ENCODE measurements at regions not wholly inside any gene's neighbourhood (a gene's known extent, or its start where the extent isn't known, plus 50 kb on each side); places are given as distances from the start of the nearest gene placed in this dataset.

DNA sequence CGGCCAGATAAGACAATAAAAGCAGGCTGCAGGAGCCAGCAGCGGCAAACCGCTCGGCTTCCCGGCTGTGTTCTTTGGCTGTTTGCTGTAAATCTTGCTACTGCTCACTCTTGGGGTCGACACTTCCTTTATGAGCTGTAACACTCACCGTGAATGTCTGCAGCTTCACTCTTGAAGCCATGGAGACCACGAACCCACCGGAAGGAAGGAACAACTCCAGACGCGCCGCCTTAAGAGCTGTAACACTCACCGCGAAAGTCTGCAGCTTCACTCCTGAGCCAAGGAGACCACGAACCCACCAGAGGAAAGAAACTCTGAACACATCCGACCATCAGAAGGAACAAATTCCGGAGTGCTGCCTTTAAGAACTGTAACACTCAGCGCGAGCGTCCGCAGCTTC, 451.7 kb downstream of the AGTPBP1 start:
- POLR2A ChIA-PET: no interaction called here

DNA sequence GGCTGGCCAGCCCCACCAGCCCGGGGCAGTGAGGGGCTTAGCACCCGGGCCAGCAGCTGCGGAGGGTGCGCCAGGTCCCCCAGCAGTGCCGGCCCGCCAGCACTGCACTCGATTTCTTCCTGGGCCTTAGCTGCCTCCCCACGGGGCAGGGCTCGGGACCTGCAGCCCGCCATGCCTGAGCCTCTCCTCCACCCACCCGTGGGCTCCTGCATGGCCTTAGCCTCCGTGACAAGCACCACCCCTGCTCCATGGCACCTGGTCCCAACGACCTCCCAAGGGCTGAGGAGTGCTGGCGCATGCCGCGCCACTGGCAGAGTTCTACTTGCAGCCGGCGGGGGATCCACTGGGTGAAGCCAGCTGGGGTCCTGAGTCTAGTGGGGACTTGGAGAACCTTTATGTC, 452.6 kb downstream of the AGTPBP1 start:
- CTCF ChIA-PET: no interaction called here
- TF ChIP-seq, protein P1, sequence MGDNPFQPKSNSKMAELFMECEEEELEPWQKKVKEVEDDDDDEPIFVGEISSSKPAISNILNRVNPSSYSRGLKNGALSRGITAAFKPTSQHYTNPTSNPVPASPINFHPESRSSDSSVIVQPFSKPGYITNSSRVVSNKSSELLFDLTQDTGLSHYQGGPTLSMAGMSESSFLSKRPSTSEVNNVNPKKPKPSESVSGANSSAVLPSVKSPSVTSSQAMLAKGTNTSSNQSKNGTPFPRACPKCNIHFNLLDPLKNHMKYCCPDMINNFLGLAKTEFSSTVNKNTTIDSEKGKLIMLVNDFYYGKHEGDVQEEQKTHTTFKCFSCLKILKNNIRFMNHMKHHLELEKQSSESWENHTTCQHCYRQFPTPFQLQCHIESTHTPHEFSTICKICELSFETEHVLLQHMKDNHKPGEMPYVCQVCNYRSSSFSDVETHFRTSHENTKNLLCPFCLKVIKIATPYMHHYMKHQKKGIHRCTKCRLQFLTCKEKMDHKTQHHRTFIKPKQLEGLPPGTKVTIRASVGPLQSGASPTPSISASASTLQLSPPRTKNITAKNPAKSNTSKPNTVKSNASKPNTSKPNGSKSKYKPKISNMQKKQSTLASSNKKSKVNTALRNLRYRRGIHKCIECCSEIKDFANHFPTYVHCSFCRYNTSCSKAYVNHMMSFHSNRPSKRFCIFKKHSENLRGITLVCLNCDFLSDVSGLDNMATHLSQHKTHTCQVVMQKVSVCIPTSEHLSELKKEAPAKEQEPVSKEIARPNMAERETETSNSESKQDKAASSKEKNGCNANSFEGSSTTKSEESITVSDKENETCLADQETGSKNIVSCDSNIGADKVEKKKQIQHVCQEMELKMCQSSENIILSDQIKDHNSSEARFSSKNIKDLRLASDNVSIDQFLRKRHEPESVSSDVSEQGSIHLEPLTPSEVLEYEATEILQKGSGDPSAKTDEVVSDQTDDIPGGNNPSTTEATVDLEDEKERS (tag by site-specific recombination; IDR thresholded peaks at IDR 0.05): no peak
- TF ChIP-seq, protein P2, sequence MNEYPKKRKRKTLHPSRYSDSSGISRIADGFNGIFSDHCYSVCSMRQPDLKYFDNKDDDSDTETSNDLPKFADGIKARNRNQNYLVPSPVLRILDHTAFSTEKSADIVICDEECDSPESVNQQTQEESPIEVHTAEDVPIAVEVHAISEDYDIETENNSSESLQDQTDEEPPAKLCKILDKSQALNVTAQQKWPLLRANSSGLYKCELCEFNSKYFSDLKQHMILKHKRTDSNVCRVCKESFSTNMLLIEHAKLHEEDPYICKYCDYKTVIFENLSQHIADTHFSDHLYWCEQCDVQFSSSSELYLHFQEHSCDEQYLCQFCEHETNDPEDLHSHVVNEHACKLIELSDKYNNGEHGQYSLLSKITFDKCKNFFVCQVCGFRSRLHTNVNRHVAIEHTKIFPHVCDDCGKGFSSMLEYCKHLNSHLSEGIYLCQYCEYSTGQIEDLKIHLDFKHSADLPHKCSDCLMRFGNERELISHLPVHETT (tag by site-specific recombination; IDR thresholded peaks at IDR 0.05): no peak
- TF ChIP-seq ZNF624 (tag by site-specific recombination; IDR thresholded peaks at IDR 0.05): no peak
- no peak for TF ChIP-seq ZNF626 (tag by site-specific recombination; IDR thresholded peaks at IDR 0.05)
- no peak for TF ChIP-seq OSR2 (tag by site-specific recombination; IDR thresholded peaks at IDR 0.05)
- no peak for TF ChIP-seq SETDB1 (IDR thresholded peaks at IDR 0.05; ENCODE audit: insufficient read length, low read length)
- no peak for TF ChIP-seq ZNF600 (tag by site-specific recombination; IDR thresholded peaks at IDR 0.05)
- no peak for TF ChIP-seq ZNF341 (tag by site-specific recombination; IDR thresholded peaks at IDR 0.05; ENCODE audit: low read depth)
- no peak for TF ChIP-seq ZNF239 (tag by site-specific recombination; IDR thresholded peaks at IDR 0.05)
- no peak for TF ChIP-seq ZNF529 (tag by site-specific recombination; IDR thresholded peaks at IDR 0.05; ENCODE audit: insufficient replicate concordance)
- TF ChIP-seq, protein P3, sequence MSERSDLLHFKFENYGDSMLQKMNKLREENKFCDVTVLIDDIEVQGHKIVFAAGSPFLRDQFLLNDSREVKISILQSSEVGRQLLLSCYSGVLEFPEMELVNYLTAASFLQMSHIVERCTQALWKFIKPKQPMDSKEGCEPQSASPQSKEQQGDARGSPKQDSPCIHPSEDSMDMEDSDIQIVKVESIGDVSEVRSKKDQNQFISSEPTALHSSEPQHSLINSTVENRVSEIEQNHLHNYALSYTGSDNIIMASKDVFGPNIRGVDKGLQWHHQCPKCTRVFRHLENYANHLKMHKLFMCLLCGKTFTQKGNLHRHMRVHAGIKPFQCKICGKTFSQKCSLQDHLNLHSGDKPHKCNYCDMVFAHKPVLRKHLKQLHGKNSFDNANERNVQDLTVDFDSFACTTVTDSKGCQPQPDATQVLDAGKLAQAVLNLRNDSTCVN (tag by site-specific recombination; optimal IDR thresholded peaks at IDR 0.05): no peak
- no peak for TF ChIP-seq BCL11A (tag by site-specific recombination; IDR thresholded peaks at IDR 0.05; ENCODE audit: low read depth)

More for the DNA sequence above, 451.7 kb downstream of the AGTPBP1 start:
- no peaks in the 10 kb centered on the region for H3K4me1 ChIP-seq (ENCODE audit: control insufficient read depth, insufficient read depth, low read length)
- H3K4me3 ChIP-seq (ENCODE audit: low read depth, low read length): no peak overlapping the region
- H3K36me3 ChIP-seq (ENCODE audit: control insufficient read depth in 2 of 2, insufficient read depth in 1 of 2, low read length in 2 of 2): no peaks in the 10 kb centered on the region
- CTCF ChIA-PET: no interaction called here
- H3K9me3 ChIP-seq (ENCODE audit: control insufficient read depth, insufficient read depth, low read depth, low read length): no peaks in the 10 kb centered on the region
- no peak overlapping the region for H3K27ac ChIP-seq (ENCODE audit: extremely low read depth, low read depth, low read length)
- TF ChIP-seq, protein P4, sequence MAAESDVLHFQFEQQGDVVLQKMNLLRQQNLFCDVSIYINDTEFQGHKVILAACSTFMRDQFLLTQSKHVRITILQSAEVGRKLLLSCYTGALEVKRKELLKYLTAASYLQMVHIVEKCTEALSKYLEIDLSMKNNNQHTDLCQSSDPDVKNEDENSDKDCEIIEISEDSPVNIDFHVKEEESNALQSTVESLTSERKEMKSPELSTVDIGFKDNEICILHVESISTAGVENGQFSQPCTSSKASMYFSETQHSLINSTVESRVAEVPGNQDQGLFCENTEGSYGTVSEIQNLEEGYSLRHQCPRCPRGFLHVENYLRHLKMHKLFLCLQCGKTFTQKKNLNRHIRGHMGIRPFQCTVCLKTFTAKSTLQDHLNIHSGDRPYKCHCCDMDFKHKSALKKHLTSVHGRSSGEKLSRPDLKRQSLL (tag by site-specific recombination; IDR thresholded peaks at IDR 0.05): no peak
- no peak for TF ChIP-seq ZNF37A (tag by site-specific recombination; IDR thresholded peaks at IDR 0.05)
- TF ChIP-seq, protein P5, sequence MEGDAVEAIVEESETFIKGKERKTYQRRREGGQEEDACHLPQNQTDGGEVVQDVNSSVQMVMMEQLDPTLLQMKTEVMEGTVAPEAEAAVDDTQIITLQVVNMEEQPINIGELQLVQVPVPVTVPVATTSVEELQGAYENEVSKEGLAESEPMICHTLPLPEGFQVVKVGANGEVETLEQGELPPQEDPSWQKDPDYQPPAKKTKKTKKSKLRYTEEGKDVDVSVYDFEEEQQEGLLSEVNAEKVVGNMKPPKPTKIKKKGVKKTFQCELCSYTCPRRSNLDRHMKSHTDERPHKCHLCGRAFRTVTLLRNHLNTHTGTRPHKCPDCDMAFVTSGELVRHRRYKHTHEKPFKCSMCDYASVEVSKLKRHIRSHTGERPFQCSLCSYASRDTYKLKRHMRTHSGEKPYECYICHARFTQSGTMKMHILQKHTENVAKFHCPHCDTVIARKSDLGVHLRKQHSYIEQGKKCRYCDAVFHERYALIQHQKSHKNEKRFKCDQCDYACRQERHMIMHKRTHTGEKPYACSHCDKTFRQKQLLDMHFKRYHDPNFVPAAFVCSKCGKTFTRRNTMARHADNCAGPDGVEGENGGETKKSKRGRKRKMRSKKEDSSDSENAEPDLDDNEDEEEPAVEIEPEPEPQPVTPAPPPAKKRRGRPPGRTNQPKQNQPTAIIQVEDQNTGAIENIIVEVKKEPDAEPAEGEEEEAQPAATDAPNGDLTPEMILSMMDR (tag by site-specific recombination; IDR thresholded peaks at IDR 0.05): no peak
- no peak for TF ChIP-seq HOXA7 (CRISPR knock-in tag; IDR thresholded peaks at IDR 0.05; ENCODE audit: borderline replicate concordance)
- no peak for TF ChIP-seq ZNF239 (tag by site-specific recombination; IDR thresholded peaks at IDR 0.05)
- TF ChIP-seq GLI4 (tag by site-specific recombination; IDR thresholded peaks at IDR 0.05): no peak
- TF ChIP-seq, protein P6, sequence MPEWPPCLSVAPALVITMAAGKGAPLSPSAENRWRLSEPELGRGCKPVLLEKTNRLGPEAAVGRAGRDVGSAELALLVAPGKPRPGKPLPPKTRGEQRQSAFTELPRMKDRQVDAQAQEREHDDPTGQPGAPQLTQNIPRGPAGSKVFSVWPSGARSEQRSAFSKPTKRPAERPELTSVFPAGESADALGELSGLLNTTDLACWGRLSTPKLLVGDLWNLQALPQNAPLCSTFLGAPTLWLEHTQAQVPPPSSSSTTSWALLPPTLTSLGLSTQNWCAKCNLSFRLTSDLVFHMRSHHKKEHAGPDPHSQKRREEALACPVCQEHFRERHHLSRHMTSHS (tag by site-specific recombination; IDR thresholded peaks at IDR 0.05): no peak
- TF ChIP-seq ZNF19 (tag by site-specific recombination; IDR thresholded peaks at IDR 0.05; ENCODE audit: low read depth): no peak
- TF ChIP-seq ZNF16 (tag by site-specific recombination; IDR thresholded peaks at IDR 0.05; ENCODE audit: low read depth): no peak
- no peak for TF ChIP-seq ZNF10 (tag by site-specific recombination; IDR thresholded peaks at IDR 0.05)
- TF ChIP-seq OVOL3 (tag by site-specific recombination; IDR thresholded peaks at IDR 0.05): no peak
- no peak for TF ChIP-seq ZNF274 (IDR thresholded peaks at IDR 0.05; ENCODE audit: low read length)
- TF ChIP-seq ZNF274 (tag by site-specific recombination; IDR thresholded peaks at IDR 0.05; ENCODE audit: borderline replicate concordance): no peak
- no peak for TF ChIP-seq KLF8 (tag by site-specific recombination; IDR thresholded peaks at IDR 0.05)
- no peak for TF ChIP-seq ZBTB7A (tag by site-specific recombination; IDR thresholded peaks at IDR 0.05; ENCODE audit: low read depth)
- no peak for TF ChIP-seq ZNF24 (tag by site-specific recombination; IDR thresholded peaks at IDR 0.05)
- no peak for TF ChIP-seq ZNF510 (tag by site-specific recombination; IDR thresholded peaks at IDR 0.05; ENCODE audit: insufficient replicate concordance)

More for the DNA sequence above, 452.6 kb downstream of the AGTPBP1 start:
- no peak overlapping the region for H3K27ac ChIP-seq (ENCODE audit: extremely low read depth, low read depth, low read length)
- H3K36me3 ChIP-seq (ENCODE audit: control insufficient read depth in 2 of 2, insufficient read depth in 1 of 2, low read length in 2 of 2): no peaks in the 10 kb centered on the region
- POLR2A ChIA-PET: no interaction called here
- H3K4me3 ChIP-seq (ENCODE audit: low read depth, low read length): no peak overlapping the region
- no peaks in the 10 kb centered on the region for H3K4me1 ChIP-seq (ENCODE audit: control insufficient read depth, insufficient read depth, low read length)
- no peaks in the 10 kb centered on the region for H3K9me3 ChIP-seq (ENCODE audit: control insufficient read depth, insufficient read depth, low read depth, low read length)
